SK-N-MC (cell line): ENCODE measurements at regions not wholly inside any gene's neighbourhood (a gene's known extent, or its start where the extent isn't known, plus 50 kb on each side); places are given as distances from the start of the nearest gene placed in this dataset.

Experiments
- DNase-seq: peaks from one replicate; pipeline ENCODE4 v3.0.0-alpha.2; 2011; ENCODE audit warnings: low read depth, low spot score
- H3K27ac ChIP-seq: fragments of 200-600 bp; sonication (generic); 2 replicates; pipeline ENCODE4 v1.5.1; 2016; ENCODE audit warnings: mixed run types
- H3K36me3 ChIP-seq: fragments of 200-600 bp; sonication (generic); 2 replicates; pipeline ENCODE4 v1.6.1; 2017; ENCODE audit warnings: antibody characterized with exemption, low read length, mixed read lengths; ENCODE audit not compliant: insufficient read depth
- H3K4me3 ChIP-seq: fragments of 200-600 bp; sonication (generic); 2 replicates; pipeline ENCODE4 v1.5.1; 2016
- H3K9ac ChIP-seq: fragments of 200-600 bp; sonication (generic); 2 replicates; pipeline ENCODE4 v1.8.0; 2017; ENCODE audit warnings: mixed run types, mixed read lengths; ENCODE audit not compliant: insufficient read length
- H3K9me3 ChIP-seq: fragments of 200-600 bp; sonication (generic); 2 replicates; pipeline ENCODE4 v1.6.1; 2017; ENCODE audit warnings: low read depth, mild to moderate bottlenecking, antibody characterized with exemption, low read length, moderate library complexity, mixed read lengths
- EZH2 ChIP-seq: fragments of 200-600 bp; sonication (generic); IDR thresholded peaks from one replicate; pipeline ENCODE4 v1.6.1; 2017; ENCODE audit warnings: antibody characterized with exemption
- FOXP2 ChIP-seq: optimal IDR thresholded peaks from 2 replicates; pipeline ENCODE3; 2011; ENCODE audit warnings: mild to moderate bottlenecking, moderate library complexity; ENCODE audit not compliant: insufficient read depth; ENCODE audit errors: extremely low read length, control extremely low read depth
- POLR2AphosphoS5 ChIP-seq: IDR thresholded peaks from 2 replicates; pipeline ENCODE4 v1.6.1; 2012; ENCODE audit warnings: mild to moderate bottlenecking, low read depth, low read length, borderline replicate concordance

DNA sequence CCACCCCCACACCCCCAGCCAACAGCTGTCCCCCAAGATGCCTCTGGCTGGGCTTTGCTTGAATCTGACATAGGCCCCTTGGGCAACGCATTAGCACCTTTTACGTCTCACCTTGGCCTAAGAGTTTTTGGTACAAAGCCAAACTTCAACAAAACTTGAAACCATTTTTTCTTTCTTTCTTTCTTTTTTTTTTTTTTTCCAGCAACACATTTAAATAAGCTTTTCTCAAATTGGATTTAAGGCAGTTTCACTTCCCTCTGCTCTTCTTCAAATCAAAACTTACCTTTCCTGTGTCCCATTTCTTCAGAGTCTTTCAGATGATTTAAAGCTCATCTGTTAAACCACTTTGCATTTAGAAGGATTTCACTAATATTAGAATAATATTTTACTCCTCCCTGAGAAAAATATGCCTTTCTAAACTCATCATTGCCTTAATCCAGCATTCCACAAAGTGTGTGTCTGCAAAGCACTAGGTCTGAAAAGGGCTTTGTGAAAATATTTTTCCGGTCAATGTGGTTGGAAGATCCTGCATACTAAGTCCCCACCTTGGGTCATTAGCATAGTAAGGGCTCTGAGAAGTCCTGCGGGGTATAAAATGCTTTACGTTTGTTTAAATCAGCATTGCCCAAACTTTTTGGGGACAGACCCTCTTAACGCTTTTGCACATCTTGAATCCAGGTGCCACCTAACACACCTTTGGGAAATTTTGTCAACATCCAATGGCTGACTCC, 217.0 kb downstream of the TLE3 start:
- no peaks in the 10 kb centered on the region for H3K9me3 ChIP-seq
- H3K9ac ChIP-seq: no peak overlapping the region
- H3K27ac ChIP-seq: no peak overlapping the region
- TF ChIP-seq FOXP2 (no peak), POLR2AphosphoS5 (no peak), EZH2 (no peak)
- H3K4me3 ChIP-seq: no peak overlapping the region
- no peak for DNase-seq
- no peaks in the 10 kb centered on the region for H3K36me3 ChIP-seq

DNA sequence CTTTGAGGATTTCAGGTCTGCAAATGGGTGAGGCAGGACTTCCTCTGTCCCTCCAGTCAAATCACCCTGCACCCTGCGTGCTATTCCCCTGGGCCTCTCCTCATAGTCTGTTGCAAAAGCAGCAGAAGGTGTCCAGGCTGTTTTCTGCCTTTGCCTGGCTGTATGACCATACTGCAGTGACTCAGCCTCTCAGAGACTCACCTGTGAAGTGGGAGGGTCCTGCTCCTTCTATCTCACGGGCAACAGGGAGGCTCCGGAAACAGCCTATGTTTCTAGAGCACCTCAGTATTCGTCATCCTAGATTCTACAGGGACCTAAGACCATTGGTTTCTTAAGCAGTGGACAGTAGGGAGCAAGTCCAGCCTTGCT, 216.4 kb downstream of the TLE3 start:
- no peak overlapping the region for H3K27ac ChIP-seq

DNA sequence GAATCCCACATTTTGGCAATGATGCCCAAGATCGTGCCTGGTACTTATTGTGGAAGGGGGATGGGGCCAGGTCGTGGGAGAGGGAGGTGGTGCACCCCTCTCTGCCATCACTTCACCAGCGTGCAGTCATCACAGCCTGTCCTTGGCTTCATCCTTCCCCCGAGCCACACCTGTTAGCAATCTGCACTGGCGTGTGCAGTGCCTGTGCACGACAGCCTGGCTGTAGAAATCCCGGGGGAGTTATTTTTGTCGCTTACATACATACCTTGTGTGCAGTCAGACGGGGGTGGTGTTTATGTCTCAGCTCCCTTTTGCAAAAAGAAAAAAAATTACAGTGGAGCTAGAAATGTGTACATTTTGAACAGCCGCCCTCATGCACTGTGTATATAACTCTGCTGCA, 216.0 kb downstream of the TLE3 start:
- Histone ChIP-seq H3K36me3 (no peaks in the 10 kb centered on the region), H3K9me3 (no peaks in the 10 kb centered on the region), H3K27ac (no peak overlapping the region), H3K9ac (no peak overlapping the region), H3K4me3 (no peak overlapping the region)
- no peak for DNase-seq
- TF ChIP-seq POLR2AphosphoS5 (no peak), EZH2 (no peak), FOXP2 (no peak)

More for the DNA sequence above, 216.4 kb downstream of the TLE3 start:
- H3K9me3 ChIP-seq: no peaks in the 10 kb centered on the region
- TF ChIP-seq POLR2AphosphoS5 (no peak), FOXP2 (no peak), EZH2 (no peak)
- H3K9ac ChIP-seq: no peak overlapping the region
- H3K36me3 ChIP-seq: no peaks in the 10 kb centered on the region
- no peak overlapping the region for H3K4me3 ChIP-seq
- no peak for DNase-seq

DNA sequence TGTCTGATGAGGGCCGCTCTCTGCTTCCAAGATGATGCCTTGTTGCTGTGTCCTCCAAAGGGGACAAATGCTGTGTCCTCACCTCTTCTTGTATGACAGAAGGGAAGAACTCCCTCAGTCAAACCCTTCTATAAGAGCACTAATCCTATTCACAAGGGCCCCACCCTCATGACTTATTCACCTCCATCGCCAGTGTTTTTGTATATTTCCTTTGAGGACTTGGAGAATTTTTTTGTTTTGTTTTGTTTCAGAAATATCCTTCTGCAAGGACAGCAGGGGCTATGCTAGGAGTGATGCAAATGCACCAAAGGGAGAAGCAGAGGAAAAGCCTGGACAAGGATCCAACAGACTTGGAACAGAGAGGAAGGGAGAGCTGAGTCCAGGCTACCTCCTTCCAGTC, 214.4 kb downstream of the TLE3 start:
- H3K9ac ChIP-seq: no peak overlapping the region
- H3K27ac ChIP-seq: no peak overlapping the region
- TF ChIP-seq FOXP2 (no peak), POLR2AphosphoS5 (no peak), EZH2 (no peak)
- H3K9me3 ChIP-seq: no peaks in the 10 kb centered on the region
- H3K36me3 ChIP-seq: no peaks in the 10 kb centered on the region
- no peak overlapping the region for H3K4me3 ChIP-seq
- no peak for DNase-seq

DNA sequence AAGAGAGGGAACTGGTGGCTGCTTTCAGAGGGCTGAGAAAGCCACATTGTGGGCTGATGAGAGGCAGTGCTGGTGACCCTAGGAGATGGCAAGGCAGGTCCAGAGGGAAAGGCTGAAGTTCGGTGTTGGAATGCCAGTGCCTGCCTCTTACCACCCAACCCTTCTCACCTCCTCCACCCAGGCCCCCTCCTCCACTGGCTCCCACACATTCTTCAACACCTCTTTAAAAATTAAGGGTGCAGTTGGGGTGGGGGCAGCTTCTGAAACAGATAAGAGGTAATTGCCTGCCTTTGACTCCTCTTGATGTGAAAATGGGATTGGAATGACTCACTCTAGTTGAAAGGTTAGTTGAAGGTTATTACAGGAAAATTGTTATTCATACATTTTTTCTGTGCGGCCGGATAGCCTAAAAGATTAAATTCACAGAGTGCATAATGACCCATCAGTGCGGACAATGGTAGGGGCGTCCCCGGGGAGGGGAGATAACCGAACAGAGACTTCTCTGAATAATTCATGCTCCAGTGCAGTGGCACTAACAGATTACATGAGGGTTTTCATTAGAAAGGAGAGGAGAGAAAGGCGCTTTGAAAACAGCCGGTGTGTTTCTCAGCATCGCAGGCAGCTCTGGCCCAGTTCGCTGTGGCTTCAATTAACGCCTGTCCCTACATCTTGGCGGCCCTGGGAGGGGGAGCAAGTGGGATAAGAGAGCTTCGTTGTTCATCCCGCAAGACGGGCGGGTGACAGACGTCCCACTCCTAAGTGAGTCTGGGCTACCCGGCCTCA, 212.4 kb downstream of the TLE3 start:
- no peak for DNase-seq
- TF ChIP-seq FOXP2 (no peak), EZH2 (no peak), POLR2AphosphoS5 (no peak)
- Histone ChIP-seq H3K27ac (no peak overlapping the region), H3K4me3 (no peak overlapping the region), H3K9me3 (no peaks in the 10 kb centered on the region), H3K36me3 (no peaks in the 10 kb centered on the region), H3K9ac (no peak overlapping the region)

DNA sequence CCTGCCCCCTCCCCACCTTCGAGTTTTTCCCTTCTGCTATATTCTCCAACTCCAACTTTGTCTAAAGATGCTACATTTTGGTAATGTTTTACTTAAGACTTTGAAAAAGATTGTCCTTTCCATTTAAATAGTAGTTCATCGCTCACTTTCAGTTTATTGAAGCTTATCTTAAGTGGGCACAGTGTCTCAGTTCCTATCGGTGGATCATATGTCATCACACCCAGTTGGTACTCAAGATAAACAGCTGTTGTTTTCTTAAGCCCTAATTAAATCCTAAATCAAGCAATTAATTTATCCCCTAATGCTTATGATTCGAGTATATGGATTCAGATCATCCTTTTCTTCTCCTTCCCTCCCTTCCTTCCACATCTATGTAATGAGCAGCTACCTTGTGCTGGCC, 210.7 kb downstream of the TLE3 start:
- no peaks in the 10 kb centered on the region for H3K9me3 ChIP-seq
- no peak overlapping the region for H3K27ac ChIP-seq
- H3K36me3 ChIP-seq: no peaks in the 10 kb centered on the region
- H3K4me3 ChIP-seq: no peak overlapping the region
- no peak overlapping the region for H3K9ac ChIP-seq
- DNase-seq: no peak
- TF ChIP-seq POLR2AphosphoS5 (no peak), EZH2 (no peak), FOXP2 (no peak)

DNA sequence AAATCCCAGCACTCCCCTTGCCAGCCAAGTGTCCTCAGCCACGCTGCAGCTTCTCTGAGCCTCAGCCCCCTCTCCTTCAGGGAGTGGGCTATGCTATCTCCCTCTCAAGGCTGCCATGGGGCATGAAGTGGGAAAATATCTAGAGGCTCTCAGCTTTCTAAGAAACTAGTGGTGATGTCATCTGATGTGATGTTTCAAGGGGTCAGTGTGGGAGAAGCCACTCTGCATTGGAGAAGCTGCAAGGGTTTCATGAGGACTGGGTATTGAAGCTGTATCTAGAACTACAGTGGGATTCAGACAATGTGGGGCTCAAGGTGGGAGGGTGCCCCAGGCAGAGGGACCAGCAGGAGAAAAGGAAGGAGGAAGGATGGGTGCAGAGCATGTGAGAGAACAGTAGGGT, 210.2 kb downstream of the TLE3 start:
- Histone ChIP-seq H3K27ac (no peak overlapping the region), H3K9ac (no peak overlapping the region), H3K4me3 (no peak overlapping the region), H3K36me3 (no peaks in the 10 kb centered on the region), H3K9me3 (no peaks in the 10 kb centered on the region)
- no peak for TF ChIP-seq FOXP2
- TF ChIP-seq POLR2AphosphoS5: no peak
- no peak for TF ChIP-seq EZH2
- DNase-seq: no peak

DNA sequence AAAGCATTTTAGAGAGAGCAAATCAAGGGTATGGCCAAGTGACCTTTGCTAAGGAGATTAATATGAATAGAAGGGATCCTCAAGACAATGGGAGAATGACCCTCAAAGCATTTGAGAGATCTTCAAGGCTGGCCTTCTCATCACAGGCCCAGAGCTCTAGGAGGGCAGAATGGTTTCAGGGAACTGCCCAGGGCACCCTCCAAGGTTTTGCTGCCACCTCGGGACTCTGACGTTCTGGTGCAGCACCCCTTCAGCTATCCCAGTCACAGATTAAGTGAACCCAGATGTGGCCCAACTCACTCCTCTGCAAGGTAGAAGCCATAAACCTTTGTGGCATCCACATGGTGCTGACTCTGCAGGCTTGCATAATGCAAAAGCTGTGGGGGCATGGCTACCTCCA, 209.3 kb downstream of the TLE3 start:
- no peak overlapping the region for H3K27ac ChIP-seq
- no peak overlapping the region for H3K9ac ChIP-seq
- TF ChIP-seq FOXP2 (no peak), EZH2 (no peak), POLR2AphosphoS5 (no peak)
- no peak for DNase-seq
- H3K4me3 ChIP-seq: no peak overlapping the region
- no peaks in the 10 kb centered on the region for H3K9me3 ChIP-seq
- H3K36me3 ChIP-seq: no peaks in the 10 kb centered on the region

DNA sequence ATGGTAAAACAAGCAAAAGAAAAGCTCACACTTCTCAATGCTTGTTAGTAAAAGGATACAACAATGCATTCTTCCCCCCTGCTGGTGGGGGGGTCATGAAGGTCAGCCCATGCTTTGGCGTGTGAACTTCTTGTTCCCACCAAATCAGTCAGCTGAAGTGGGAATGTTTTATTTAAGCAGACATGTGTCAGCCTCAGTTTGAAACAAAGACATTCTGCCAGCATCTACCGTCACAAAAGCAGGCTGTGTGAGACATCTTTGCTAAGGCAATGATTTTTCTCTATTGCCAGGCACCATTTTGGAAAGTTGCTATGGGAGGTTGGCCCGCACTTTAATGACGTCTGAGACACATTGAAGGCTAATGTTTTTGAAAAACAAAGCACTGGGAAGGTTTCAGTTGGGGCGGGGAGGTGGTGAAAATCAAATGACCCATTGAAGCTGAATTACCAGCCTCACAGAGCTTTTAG, 206.6 kb downstream of the TLE3 start:
- H3K9me3 ChIP-seq: no peaks in the 10 kb centered on the region
- H3K9ac ChIP-seq: no peak overlapping the region
- no peak for DNase-seq
- H3K4me3 ChIP-seq: no peak overlapping the region
- H3K27ac ChIP-seq: no peak overlapping the region
- no peaks in the 10 kb centered on the region for H3K36me3 ChIP-seq
- TF ChIP-seq POLR2AphosphoS5: no peak
- no peak for TF ChIP-seq EZH2
- TF ChIP-seq FOXP2: no peak
